ENCODE measurements at regions not wholly inside any gene's neighbourhood (a gene's known extent, or its start where the extent isn't known, plus 50 kb on each side); places are given as distances from the start of the nearest gene placed in this dataset.

- Histone ChIP-seq H3K4me3 (no peak overlapping the region), H3K36me3 (no peaks in the 10 kb centered on the region), H3K27me3 (no peaks in the 10 kb centered on the region), H3K27ac (replicated peaks in 1 of 4) (no peak overlapping the region), H3K4me1 (peaks cover 0 to 16% (median 0%) of the 10 kb centered on the region in 4 donors), H3K9me3 (no peaks in the 10 kb centered on the region)
- intact Hi-C loops (cut with DNase I), result no loop called here
- no peak for DNase-seq (ENCODE audit: extremely low spot score)
- TF ChIP-seq EP300 (IDR thresholded peaks at IDR 0.05), result no peak
- TF ChIP-seq POLR2AphosphoS5 (IDR thresholded peaks at IDR 0.05), result no peak
- no peak for TF ChIP-seq CTCF (IDR thresholded peaks at IDR 0.05)
- no peak for TF ChIP-seq POLR2A (IDR thresholded peaks at IDR 0.05; ENCODE audit: low read depth)
Observed at GRCh38 chr1:216822480-216822879, 99.3 kb upstream of the ESRRG start.

- intact Hi-C loops (cut with DNase I), result no loop called here
- Histone ChIP-seq H3K4me3 (no peak overlapping the region), H3K27me3 (no peaks in the 10 kb centered on the region), H3K36me3 (no peaks in the 10 kb centered on the region), H3K27ac (replicated peaks in 1 of 4) (no peak overlapping the region), H3K4me1 (peaks cover 0 to 14% (median under 1%) of the 10 kb centered on the region in 4 donors), H3K9me3 (no peaks in the 10 kb centered on the region)
- DNase-seq (ENCODE audit: extremely low spot score), result no peak
- WGBS, result 32% methylated on average over 3 of the region's 3 CpGs
- TF ChIP-seq POLR2A (IDR thresholded peaks at IDR 0.05; ENCODE audit: low read depth) (no peak), CTCF (IDR thresholded peaks at IDR 0.05) (no peak), POLR2AphosphoS5 (IDR thresholded peaks at IDR 0.05) (no peak), EP300 (IDR thresholded peaks at IDR 0.05) (no peak)
Observed at GRCh38 chr1:216820345-216820744, 97.1 kb upstream of the ESRRG start.

GRCh38 chr1:216818284-216818683, 95.1 kb upstream of the ESRRG start:
- Histone ChIP-seq H3K27ac (replicated peaks in 1 of 4) (no peak overlapping the region), H3K27me3 (no peaks in the 10 kb centered on the region), H3K4me1 (peaks cover 4 to 19% (median 12%) of the 10 kb centered on the region in 4 donors), H3K36me3 (no peaks in the 10 kb centered on the region), H3K4me3 (no peak overlapping the region), H3K9me3 (no peaks in the 10 kb centered on the region)
- WGBS, result 86% methylated on average over 1 of the region's 1 CpG
- intact Hi-C loops (cut with DNase I), result no loop called here
- no peak for TF ChIP-seq POLR2A (IDR thresholded peaks at IDR 0.05; ENCODE audit: low read depth)
- no peak for TF ChIP-seq POLR2AphosphoS5 (IDR thresholded peaks at IDR 0.05)
- TF ChIP-seq EP300 (IDR thresholded peaks at IDR 0.05), result no peak
- no peak for TF ChIP-seq CTCF (IDR thresholded peaks at IDR 0.05)
- DNase-seq (ENCODE audit: extremely low spot score), result no peak

- no peak for DNase-seq (ENCODE audit: extremely low spot score)
- TF ChIP-seq EP300 (IDR thresholded peaks at IDR 0.05) (no peak), CTCF (IDR thresholded peaks at IDR 0.05) (no peak), POLR2A (IDR thresholded peaks at IDR 0.05; ENCODE audit: low read depth) (no peak)
- peak overlapping the region in 1 of 4 donors; percentile 25 for H3K27ac ChIP-seq (replicated peaks in 1 of 4)
- H3K27me3 ChIP-seq, result no peaks in the 10 kb centered on the region
- intact Hi-C loops (cut with DNase I), result no loop called here
- whole genome bisulfite sequencing, result 79% methylated on average over 9 of the region's 11 CpGs
- H3K4me1 ChIP-seq, result peaks cover 9 to 23% (median 17%) of the 10 kb centered on the region in 4 donors
- no peak overlapping the region for H3K4me3 ChIP-seq
- H3K36me3 ChIP-seq, result no peaks in the 10 kb centered on the region
- no peaks in the 10 kb centered on the region for H3K9me3 ChIP-seq
Observed at GRCh38 chr1:216815260-216816131, 92.3 kb upstream of the ESRRG start.
